GM10266 (cell line): ENCODE measurements at regions not wholly inside any gene's neighbourhood (a gene's known extent, or its start where the extent isn't known, plus 50 kb on each side); places are given as distances from the start of the nearest gene placed in this dataset.

ENCODE experiments used
- DNase-seq: peaks from one replicate; pipeline ENCODE4 v3.0.0; 2012; ENCODE audit errors: extremely low spot score
- TF ChIP-seq, protein P1 (sequence below): IDR thresholded peaks from 2 replicates; pipeline ENCODE4 v1.5.1; 2012; ENCODE audit warnings: mild to moderate bottlenecking, low read depth; ENCODE audit not compliant: control insufficient read depth, insufficient read depth; ENCODE audit errors: missing control alignments

DNA sequence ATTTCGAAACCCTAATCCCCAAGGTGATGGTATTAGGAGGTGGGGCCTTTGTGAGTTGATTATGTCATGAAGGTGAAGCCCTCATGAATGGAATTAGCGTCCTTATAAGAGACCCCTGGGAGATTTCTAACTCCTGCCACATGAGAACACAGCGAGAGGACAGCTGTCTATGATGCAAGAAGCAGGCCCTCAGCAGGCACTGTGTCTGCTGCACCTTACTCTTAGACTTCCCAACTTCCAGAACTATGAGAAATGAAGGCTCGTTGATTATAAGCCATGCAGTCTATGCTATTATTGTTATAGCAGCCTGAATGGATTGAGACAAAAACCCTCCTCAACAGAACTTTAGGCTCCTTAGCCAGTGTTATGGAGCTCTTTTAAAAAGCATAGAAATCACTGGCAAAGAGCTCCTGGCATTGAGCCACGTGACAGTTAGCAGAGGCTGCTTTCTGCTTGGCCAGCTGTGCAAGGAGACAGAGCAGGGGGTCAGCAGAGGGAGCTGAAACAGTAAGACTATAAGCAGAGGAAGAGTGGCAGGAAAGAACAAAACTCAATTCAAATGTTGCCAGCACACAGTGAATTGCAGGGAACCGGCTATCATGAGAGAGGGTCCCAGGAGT lies 219.2 kb upstream of the FAT1 start:
- TF ChIP-seq, protein P1, sequence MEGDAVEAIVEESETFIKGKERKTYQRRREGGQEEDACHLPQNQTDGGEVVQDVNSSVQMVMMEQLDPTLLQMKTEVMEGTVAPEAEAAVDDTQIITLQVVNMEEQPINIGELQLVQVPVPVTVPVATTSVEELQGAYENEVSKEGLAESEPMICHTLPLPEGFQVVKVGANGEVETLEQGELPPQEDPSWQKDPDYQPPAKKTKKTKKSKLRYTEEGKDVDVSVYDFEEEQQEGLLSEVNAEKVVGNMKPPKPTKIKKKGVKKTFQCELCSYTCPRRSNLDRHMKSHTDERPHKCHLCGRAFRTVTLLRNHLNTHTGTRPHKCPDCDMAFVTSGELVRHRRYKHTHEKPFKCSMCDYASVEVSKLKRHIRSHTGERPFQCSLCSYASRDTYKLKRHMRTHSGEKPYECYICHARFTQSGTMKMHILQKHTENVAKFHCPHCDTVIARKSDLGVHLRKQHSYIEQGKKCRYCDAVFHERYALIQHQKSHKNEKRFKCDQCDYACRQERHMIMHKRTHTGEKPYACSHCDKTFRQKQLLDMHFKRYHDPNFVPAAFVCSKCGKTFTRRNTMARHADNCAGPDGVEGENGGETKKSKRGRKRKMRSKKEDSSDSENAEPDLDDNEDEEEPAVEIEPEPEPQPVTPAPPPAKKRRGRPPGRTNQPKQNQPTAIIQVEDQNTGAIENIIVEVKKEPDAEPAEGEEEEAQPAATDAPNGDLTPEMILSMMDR: no peak
- DNase-seq: no peak

DNA sequence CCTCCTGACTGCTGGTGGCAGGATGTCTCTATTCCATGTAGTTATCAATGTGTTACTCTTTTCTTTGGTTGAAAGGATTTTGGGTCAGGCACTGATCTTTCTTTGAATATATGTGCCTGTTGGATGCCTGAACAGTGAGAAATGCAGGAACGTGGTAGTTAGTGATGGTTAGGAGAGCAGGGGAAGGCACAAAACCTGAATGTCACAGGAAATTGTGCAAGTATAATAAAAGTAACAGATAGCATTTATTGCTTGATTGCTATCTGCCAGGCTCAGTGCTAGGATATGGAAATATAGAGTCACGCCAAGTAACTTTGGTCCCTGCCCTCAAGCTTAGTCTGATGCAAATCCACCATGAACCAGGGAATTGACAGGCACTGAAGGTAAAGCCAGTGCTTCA lies 219.8 kb upstream of the FAT1 start:
- no peak for DNase-seq
- TF ChIP-seq, protein P1: no peak

DNA sequence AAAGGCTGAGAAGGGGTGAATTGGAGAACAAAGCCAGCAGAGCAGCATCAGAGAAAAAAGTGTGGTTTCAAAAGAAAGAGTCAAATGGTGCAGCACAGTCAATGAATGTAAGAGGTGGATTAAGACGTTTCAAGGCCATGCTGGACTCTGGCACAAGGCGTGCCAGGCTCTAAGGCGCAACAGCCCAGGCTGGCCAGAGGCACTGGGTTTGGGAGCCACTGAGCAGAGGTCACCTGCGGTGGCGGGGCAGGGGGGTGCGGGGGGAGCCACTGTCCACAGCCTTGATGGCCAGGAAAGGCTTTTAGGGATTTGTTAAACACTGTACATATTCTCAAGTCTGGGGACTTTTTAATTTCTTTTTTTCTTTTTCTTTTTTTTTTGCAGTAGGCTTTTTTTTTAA lies 222.5 kb upstream of the FAT1 start:
- DNase-seq: no peak
- TF ChIP-seq, protein P1: no peak

DNA sequence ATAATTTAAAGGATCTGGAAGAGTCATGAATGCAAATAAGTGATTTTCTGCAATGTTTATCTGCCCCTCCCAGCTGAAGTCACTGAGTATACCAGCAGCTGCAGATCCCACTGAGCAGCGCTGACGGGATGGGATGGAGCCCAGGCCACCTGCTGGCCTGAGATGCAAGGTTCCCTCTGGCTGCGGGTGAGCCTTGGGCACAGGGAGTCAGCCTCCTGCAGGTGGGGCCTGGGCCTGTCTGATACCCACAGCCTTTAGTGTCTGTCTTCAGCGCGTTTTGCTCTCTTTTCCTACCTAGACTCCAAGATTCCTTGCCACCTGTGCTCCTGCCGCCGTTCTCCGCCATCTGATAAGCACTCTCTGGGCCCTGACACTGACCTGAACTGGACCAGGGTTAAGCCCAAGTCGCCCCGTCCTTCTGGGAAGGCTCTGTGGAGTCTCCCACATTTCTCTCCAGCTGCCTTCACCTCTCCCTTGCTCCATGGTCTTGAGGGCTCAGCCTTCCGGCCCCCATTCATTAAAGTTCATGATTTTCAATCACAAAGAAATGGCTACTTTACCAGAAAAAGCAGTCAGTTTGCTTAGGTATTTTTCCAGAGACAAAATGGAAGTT lies 223.1 kb upstream of the FAT1 start:
- TF ChIP-seq, protein P1: no peak
- no peak for DNase-seq

DNA sequence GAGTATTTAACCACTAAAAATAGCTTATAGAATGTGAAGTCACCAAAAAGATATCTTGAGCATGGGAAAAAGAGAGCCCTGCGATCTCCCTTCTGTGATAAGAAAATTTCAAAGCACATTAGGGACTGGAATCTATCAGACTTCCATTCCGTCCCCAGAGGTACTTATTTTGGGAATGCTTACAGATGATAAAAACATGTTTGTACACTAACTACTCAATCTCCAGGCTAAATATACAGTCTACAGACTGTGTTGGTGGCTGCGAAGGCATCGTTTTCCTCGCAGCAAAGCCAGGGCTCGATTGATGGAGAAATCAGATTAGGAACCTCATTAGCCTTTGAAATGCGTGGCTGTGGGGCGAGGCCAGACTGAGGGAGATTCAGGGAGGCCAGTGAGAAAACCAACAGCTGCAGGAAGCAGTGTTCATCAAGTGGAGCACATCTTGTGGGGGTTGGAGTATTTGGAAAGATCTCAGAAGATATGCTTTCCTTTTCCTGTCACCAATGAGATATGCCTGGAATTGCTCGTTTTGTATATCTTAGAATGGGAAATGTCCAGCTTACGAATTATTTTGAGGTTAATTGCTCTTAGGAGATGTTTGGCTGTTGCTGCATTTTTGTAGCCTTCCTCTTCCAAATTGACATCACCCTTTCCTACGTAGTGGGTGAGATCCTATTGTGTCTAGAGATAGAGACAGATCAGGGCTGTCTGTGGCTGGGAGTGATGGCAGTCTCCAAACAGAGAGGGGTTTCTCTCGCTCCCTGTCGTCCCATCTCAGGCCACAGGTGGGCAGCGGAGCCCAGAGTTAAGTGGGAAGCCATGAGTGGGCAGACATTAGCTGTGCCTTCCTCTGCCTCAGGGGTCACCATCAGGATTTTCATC lies 224.9 kb upstream of the FAT1 start:
- no peak for DNase-seq
- TF ChIP-seq, protein P1: no peak

GRCh38 chr4:186949847-186950246 lies 226.2 kb upstream of the FAT1 start:
- no peak for DNase-seq
- TF ChIP-seq, protein P1: no peak

DNA sequence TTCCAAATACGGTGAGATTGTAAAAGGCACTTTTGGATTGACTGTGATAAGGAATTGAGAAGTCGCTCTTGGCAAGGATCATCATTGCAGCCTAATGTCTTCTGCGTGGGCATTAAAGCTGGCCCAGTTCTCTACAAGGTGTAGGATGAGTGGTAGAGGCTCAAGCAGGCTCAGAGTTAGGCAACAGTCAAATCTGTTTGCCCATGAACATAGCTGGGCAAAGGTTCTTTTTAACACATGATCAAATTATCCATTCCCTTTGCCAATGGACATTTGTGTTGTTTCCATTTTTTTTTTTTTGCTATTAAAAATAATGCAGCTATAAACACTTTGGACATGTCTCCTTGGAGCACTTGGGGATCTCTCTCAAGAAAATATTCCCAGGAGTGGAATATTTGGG lies 229.1 kb upstream of the FAT1 start:
- DNase-seq: no peak
- TF ChIP-seq, protein P1: no peak
